Astrocyte (in vitro differentiated cells and primary cell): ENCODE measurements at regions not wholly inside any gene's neighbourhood (a gene's known extent, or its start where the extent isn't known, plus 50 kb on each side); places are given as distances from the start of the nearest gene placed in this dataset.

ENCODE experiments used
- EZH2 ChIP-seq: IDR thresholded peaks from 2 replicates; pipeline ENCODE4 v1.6.1; 2012; ENCODE audit warnings: mild to moderate bottlenecking, low read length, inconsistent platforms; ENCODE audit not compliant: insufficient read depth
- TF ChIP-seq, protein P1 (sequence below): IDR thresholded peaks from 2 replicates; pipeline ENCODE4 v1.5.1; 2011; ENCODE audit warnings: low read depth, mild to moderate bottlenecking, inconsistent platforms, low read length, moderate library complexity; ENCODE audit not compliant: insufficient read depth

DNA sequence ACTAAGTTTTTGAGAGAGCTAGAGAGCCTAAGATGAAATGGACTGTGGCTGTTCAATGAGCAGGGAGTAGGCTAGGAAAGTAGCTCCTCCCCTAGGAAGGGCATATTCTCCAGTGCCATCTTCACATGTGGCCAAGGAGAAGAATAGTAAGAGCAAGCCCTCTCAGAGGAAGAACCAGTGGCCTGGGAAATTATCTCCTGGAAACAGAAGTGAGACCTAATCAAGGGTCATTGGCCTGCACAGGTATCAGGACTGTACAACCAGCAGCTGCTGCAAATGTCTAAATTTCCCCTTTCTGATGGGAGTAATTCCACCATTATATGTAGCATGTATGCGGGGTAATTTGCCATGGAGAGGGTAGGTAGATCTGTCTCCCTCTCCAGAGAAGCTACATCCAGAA lies 334.8 kb upstream of the RASGEF1B start:
- TF ChIP-seq EZH2: no peak
- TF ChIP-seq, protein P1, sequence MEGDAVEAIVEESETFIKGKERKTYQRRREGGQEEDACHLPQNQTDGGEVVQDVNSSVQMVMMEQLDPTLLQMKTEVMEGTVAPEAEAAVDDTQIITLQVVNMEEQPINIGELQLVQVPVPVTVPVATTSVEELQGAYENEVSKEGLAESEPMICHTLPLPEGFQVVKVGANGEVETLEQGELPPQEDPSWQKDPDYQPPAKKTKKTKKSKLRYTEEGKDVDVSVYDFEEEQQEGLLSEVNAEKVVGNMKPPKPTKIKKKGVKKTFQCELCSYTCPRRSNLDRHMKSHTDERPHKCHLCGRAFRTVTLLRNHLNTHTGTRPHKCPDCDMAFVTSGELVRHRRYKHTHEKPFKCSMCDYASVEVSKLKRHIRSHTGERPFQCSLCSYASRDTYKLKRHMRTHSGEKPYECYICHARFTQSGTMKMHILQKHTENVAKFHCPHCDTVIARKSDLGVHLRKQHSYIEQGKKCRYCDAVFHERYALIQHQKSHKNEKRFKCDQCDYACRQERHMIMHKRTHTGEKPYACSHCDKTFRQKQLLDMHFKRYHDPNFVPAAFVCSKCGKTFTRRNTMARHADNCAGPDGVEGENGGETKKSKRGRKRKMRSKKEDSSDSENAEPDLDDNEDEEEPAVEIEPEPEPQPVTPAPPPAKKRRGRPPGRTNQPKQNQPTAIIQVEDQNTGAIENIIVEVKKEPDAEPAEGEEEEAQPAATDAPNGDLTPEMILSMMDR: no peak
